Right atrium auricular region (tissue), 2 donors: ENCODE measurements at regions not wholly inside any gene's neighbourhood (a gene's known extent, or its start where the extent isn't known, plus 50 kb on each side); places are given as distances from the start of the nearest gene placed in this dataset.

ENCODE experiments used
- DNase-seq: peaks from one replicate; pipeline ENCODE4 v3.0.0-alpha.2; 2019; ENCODE audit warnings: low spot score
- H3K27ac ChIP-seq, 2 donors: fragments of 200-600 bp; sonication (generic); 1 replicate in 1 of 2; 2 replicates in 1 of 2; pipeline ENCODE4 v1.5.1; 2016 to 2019
- H3K27me3 ChIP-seq, 2 donors: fragments of 200-600 bp; sonication (generic); one replicate each; pipeline versions ENCODE4 v1.5.1 to v1.6.0; 2017 to 2019
- H3K36me3 ChIP-seq: fragments of 200-600 bp; sonication (generic); one replicate; pipeline ENCODE4 v1.5.1; 2016
- H3K4me1 ChIP-seq, 2 donors: fragments of 200-600 bp; sonication (generic); one replicate each; pipeline versions ENCODE4 v1.5.1 to v1.6.0; 2017 to 2019
- H3K4me3 ChIP-seq, 2 donors: fragments of 200-600 bp; sonication (generic); 1 replicate in 1 of 2; 2 replicates in 1 of 2; pipeline ENCODE4 v1.5.1; 2017 to 2019; ENCODE audit warnings: mild to moderate bottlenecking in 1 of 2, moderate library complexity in 1 of 2
- H3K9me3 ChIP-seq, 2 donors: fragments of 200-600 bp; sonication (generic); one replicate each; pipeline ENCODE4 v1.5.1; 2019
- CTCF ChIP-seq, 2 donors: fragments of 200-600 bp; sonication (generic); IDR thresholded peaks; one replicate each; pipeline ENCODE4 v1.5.1; 2019; ENCODE audit warnings: antibody characterized with exemption in 2 of 2

- Histone ChIP-seq H3K4me1 (no peaks in the 10 kb centered on the region), H3K27ac (no peak overlapping the region), H3K4me3 (no peak overlapping the region), H3K36me3 (no peaks in the 10 kb centered on the region), H3K27me3 (no peaks in the 10 kb centered on the region), H3K9me3 (no peaks in the 10 kb centered on the region)
- no peak for DNase-seq
- TF ChIP-seq CTCF (IDR thresholded peaks at IDR 0.05): no peak
Observed at GRCh38 chr6:82419132-82419581, 55.5 kb downstream of the TPBG start.

- Histone ChIP-seq H3K36me3 (no peaks in the 10 kb centered on the region), H3K4me3 (no peak overlapping the region), H3K9me3 (no peaks in the 10 kb centered on the region), H3K4me1 (no peaks in the 10 kb centered on the region), H3K27ac (no peak overlapping the region), H3K27me3 (no peaks in the 10 kb centered on the region)
- DNase-seq: no peak
- no peak for TF ChIP-seq CTCF (IDR thresholded peaks at IDR 0.05)
Observed at GRCh38 chr6:82419859-82420258, 56.2 kb downstream of the TPBG start.

GRCh38 chr6:82430611-82431010 lies 67.0 kb downstream of the TPBG start:
- no peaks in the 10 kb centered on the region for H3K9me3 ChIP-seq
- H3K27ac ChIP-seq: no peak overlapping the region
- H3K4me1 ChIP-seq: no peaks in the 10 kb centered on the region
- no peak for DNase-seq
- no peaks in the 10 kb centered on the region for H3K36me3 ChIP-seq
- no peak for TF ChIP-seq CTCF (IDR thresholded peaks at IDR 0.05)
- no peak overlapping the region for H3K4me3 ChIP-seq
- H3K27me3 ChIP-seq: no peaks in the 10 kb centered on the region

- no peaks in the 10 kb centered on the region for H3K36me3 ChIP-seq
Observed at GRCh38 chr6:82436740-82437139, 73.1 kb downstream of the TPBG start.

GRCh38 chr6:82437701-82438100 lies 74.1 kb downstream of the TPBG start:
- no peak for TF ChIP-seq CTCF (IDR thresholded peaks at IDR 0.05)

More at GRCh38 chr6:82436740-82437139, 73.1 kb downstream of the TPBG start:
- no peak overlapping the region for H3K4me3 ChIP-seq
- H3K4me1 ChIP-seq: no peaks in the 10 kb centered on the region
- H3K27me3 ChIP-seq: no peaks in the 10 kb centered on the region
- no peak overlapping the region for H3K27ac ChIP-seq
- DNase-seq: no peak
- no peak for TF ChIP-seq CTCF (IDR thresholded peaks at IDR 0.05)
- no peaks in the 10 kb centered on the region for H3K9me3 ChIP-seq

More at GRCh38 chr6:82437701-82438100, 74.1 kb downstream of the TPBG start:
- no peaks in the 10 kb centered on the region for H3K27me3 ChIP-seq
- no peaks in the 10 kb centered on the region for H3K36me3 ChIP-seq
- DNase-seq: no peak
- H3K4me1 ChIP-seq: no peaks in the 10 kb centered on the region
- H3K4me3 ChIP-seq: no peak overlapping the region
- H3K9me3 ChIP-seq: no peaks in the 10 kb centered on the region
- no peak overlapping the region for H3K27ac ChIP-seq
